ENCODE measurements at regions not wholly inside any gene's neighbourhood (a gene's known extent, or its start where the extent isn't known, plus 50 kb on each side); places are given as distances from the start of the nearest gene placed in this dataset.

GRCh38 chr10:52703898-52704297, 68.7 kb downstream of the MBL2 start:
- ATAC-seq (no peak), DNase-seq (no peak)

GRCh38 chr10:52706332-52707070, 66.1 kb downstream of the MBL2 start:
- DNase-seq (no peak), ATAC-seq (no peak)

All from stimulated activated naive CD8-positive, alpha-beta T cell treated with anti-CD3 and anti-CD28 coated beads, Interleukin-15, Interleukin-2, amounts not matched to agents 100 U/mL and 50 U/mL, for 24 hours (primary cell).